GM23338 (cell line): ENCODE measurements at regions not wholly inside any gene's neighbourhood (a gene's known extent, or its start where the extent isn't known, plus 50 kb on each side); places are given as distances from the start of the nearest gene placed in this dataset.

ENCODE experiments used
- CREB1 ChIP-seq: fragments of 250-450 bp; sonication (Bioruptor Pico); IDR thresholded peaks from 2 replicates; pipeline ENCODE4 v1.5.0; 2020; ENCODE audit warnings: low read depth, mild to moderate bottlenecking, moderate library complexity
- CTCF ChIP-seq, 2 experiments: fragments of 200-600 bp in 1 of 2; sonication (generic) in 1 of 2; conservative IDR thresholded peaks; 2 replicates each; pipeline versions ENCODE4 v1.5.1 to v1.6.1; 2016 to 2017; ENCODE audit warnings: antibody characterized with exemption in 2 of 2, low read depth in 2 of 2, mild to moderate bottlenecking in 2 of 2, moderate library complexity in 1 of 2
- ETS1 ChIP-seq: IDR thresholded peaks from 2 replicates; pipeline ENCODE4 v1.6.1; 2016; ENCODE audit warnings: antibody characterized with exemption
- EZH2 ChIP-seq: fragments of 200-600 bp; sonication (generic); IDR thresholded peaks from one replicate; pipeline ENCODE4 v1.8.0; 2017; ENCODE audit warnings: antibody characterized with exemption, mild to moderate bottlenecking, low read depth; ENCODE audit not compliant: unreplicated experiment
- EZH2phosphoT487 ChIP-seq: fragments of 200-600 bp; sonication (generic); IDR thresholded peaks from one replicate; pipeline ENCODE4 v1.8.1; 2018; ENCODE audit warnings: antibody characterized with exemption; ENCODE audit not compliant: unreplicated experiment
- JUNB ChIP-seq: IDR thresholded peaks from one replicate; pipeline ENCODE4 v1.6.1; 2016; ENCODE audit warnings: antibody characterized with exemption; ENCODE audit not compliant: unreplicated experiment
- NANOG ChIP-seq: IDR thresholded peaks from 2 replicates; pipeline ENCODE4 v1.6.1; 2016; ENCODE audit warnings: antibody characterized with exemption, borderline replicate concordance
- POLR2AphosphoS5 ChIP-seq: IDR thresholded peaks from 2 replicates; pipeline ENCODE4 v1.6.1; 2016; ENCODE audit warnings: antibody characterized with exemption, low read depth
- REST ChIP-seq: IDR thresholded peaks from one replicate; pipeline ENCODE4 v1.6.1; 2018; ENCODE audit warnings: antibody characterized with exemption; ENCODE audit not compliant: unreplicated experiment
- STAT1 ChIP-seq: IDR thresholded peaks from one replicate; pipeline ENCODE4 v1.6.1; 2016; ENCODE audit warnings: antibody characterized with exemption; ENCODE audit not compliant: unreplicated experiment
- TF ChIP-seq, protein P1 (sequence below): fragments of 250-450 bp; sonication (Bioruptor Pico); IDR thresholded peaks from 2 replicates; pipeline ENCODE4 v1.5.0; 2020; ENCODE audit warnings: mild to moderate bottlenecking, moderate library complexity

DNA sequence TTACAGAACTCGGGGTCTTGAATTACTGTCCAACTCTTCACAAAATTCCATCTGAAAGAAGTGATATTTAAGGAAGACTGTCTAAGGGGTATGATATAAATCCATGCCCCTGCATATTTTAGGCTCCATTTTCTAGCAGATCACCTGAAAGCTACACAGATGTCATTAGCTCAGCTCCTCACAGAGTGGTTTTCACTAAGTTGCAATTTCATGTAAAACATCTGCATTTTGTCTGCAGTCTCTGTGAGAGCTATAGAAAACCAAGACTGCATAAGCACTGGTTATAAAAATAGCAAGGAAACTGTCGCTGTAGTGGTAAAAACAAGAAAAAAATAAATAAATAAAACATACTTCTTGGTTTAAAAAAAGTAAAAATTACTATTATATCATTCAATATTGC is 103.4 kb downstream of the RPL27A start:
- TF ChIP-seq CTCF (conservative IDR thresholded peaks at IDR 0.05; ENCODE audit: low read depth in 2 of 2) = no peak
- no peak for TF ChIP-seq CREB1
- TF ChIP-seq POLR2AphosphoS5 = no peak
- TF ChIP-seq REST = no peak
- TF ChIP-seq EZH2phosphoT487 = no peak
- TF ChIP-seq EZH2 = no peak
- TF ChIP-seq JUNB = no peak
- TF ChIP-seq ETS1 = no peak
- TF ChIP-seq NANOG = no peak
- TF ChIP-seq STAT1 = no peak
- TF ChIP-seq, protein P1, sequence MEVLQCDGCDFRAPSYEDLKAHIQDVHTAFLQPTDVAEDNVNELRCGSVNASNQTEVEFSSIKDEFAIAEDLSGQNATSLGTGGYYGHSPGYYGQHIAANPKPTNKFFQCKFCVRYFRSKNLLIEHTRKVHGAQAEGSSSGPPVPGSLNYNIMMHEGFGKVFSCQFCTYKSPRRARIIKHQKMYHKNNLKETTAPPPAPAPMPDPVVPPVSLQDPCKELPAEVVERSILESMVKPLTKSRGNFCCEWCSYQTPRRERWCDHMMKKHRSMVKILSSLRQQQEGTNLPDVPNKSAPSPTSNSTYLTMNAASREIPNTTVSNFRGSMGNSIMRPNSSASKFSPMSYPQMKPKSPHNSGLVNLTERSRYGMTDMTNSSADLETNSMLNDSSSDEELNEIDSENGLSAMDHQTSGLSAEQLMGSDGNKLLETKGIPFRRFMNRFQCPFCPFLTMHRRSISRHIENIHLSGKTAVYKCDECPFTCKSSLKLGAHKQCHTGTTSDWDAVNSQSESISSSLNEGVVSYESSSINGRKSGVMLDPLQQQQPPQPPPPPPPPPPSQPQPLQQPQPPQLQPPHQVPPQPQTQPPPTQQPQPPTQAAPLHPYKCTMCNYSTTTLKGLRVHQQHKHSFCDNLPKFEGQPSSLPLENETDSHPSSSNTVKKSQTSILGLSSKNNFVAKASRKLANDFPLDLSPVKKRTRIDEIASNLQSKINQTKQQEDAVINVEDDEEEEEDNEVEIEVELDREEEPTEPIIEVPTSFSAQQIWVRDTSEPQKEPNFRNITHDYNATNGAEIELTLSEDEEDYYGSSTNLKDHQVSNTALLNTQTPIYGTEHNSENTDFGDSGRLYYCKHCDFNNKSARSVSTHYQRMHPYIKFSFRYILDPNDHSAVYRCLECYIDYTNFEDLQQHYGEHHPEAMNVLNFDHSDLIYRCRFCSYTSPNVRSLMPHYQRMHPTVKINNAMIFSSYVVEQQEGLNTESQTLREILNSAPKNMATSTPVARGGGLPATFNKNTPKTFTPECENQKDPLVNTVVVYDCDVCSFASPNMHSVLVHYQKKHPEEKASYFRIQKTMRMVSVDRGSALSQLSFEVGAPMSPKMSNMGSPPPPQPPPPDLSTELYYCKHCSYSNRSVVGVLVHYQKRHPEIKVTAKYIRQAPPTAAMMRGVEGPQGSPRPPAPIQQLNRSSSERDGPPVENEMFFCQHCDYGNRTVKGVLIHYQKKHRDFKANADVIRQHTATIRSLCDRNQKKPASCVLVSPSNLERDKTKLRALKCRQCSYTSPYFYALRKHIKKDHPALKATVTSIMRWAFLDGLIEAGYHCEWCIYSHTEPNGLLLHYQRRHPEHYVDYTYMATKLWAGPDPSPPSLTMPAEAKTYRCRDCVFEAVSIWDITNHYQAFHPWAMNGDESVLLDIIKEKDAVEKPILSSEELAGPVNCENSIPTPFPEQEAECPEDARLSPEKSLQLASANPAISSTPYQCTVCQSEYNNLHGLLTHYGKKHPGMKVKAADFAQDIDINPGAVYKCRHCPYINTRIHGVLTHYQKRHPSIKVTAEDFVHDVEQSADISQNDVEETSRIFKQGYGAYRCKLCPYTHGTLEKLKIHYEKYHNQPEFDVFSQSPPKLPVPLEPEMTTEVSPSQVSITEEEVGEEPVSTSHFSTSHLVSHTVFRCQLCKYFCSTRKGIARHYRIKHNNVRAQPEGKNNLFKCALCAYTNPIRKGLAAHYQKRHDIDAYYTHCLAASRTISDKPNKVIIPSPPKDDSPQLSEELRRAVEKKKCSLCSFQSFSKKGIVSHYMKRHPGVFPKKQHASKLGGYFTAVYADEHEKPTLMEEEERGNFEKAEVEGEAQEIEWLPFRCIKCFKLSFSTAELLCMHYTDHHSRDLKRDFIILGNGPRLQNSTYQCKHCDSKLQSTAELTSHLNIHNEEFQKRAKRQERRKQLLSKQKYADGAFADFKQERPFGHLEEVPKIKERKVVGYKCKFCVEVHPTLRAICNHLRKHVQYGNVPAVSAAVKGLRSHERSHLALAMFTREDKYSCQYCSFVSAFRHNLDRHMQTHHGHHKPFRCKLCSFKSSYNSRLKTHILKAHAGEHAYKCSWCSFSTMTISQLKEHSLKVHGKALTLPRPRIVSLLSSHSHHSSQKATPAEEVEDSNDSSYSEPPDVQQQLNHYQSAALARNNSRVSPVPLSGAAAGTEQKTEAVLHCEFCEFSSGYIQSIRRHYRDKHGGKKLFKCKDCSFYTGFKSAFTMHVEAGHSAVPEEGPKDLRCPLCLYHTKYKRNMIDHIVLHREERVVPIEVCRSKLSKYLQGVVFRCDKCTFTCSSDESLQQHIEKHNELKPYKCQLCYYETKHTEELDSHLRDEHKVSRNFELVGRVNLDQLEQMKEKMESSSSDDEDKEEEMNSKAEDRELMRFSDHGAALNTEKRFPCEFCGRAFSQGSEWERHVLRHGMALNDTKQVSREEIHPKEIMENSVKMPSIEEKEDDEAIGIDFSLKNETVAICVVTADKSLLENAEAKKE = no peak
